ENCODE measurements at regions not wholly inside any gene's neighbourhood (a gene's known extent, or its start where the extent isn't known, plus 50 kb on each side); places are given as distances from the start of the nearest gene placed in this dataset.

- no peaks in the 10 kb centered on the region for H3K79me2 ChIP-seq (ENCODE audit: insufficient read depth, low read depth, low read length)
- no peak for DNase-seq (ENCODE audit: low spot score)
- BruUV-seq (replicated peaks): no TSS peak
- H3K4me1 ChIP-seq (ENCODE audit: insufficient read depth, low read length, poor library complexity, severe bottlenecking): no peaks in the 10 kb centered on the region
- H3K9me2 ChIP-seq (ENCODE audit: insufficient read depth, low read length): no peaks in the 10 kb centered on the region
- H2AFZ ChIP-seq (ENCODE audit: low read length): no peak overlapping the region
- no peaks in the 10 kb centered on the region for H4K20me1 ChIP-seq (ENCODE audit: insufficient read depth, low read length)
- no peaks in the 10 kb centered on the region for H3K9me3 ChIP-seq (ENCODE audit: low read length)
- CTCF ChIA-PET (ENCODE audit: unreplicated experiment): no interaction called here
- H3K27ac ChIP-seq (ENCODE audit: low read depth, low read length, poor library complexity, severe bottlenecking): no peak overlapping the region
- intact Hi-C loops (cut with micrococcal nuclease; ENCODE audit: unreplicated experiment): no loop called here
- H3K36me3 ChIP-seq (ENCODE audit: insufficient read depth, low read length): no peaks in the 10 kb centered on the region
- no peak overlapping the region for H3K4me2 ChIP-seq (ENCODE audit: low read length)
- H3K4me3 ChIP-seq (ENCODE audit: low read depth, low read length, poor library complexity, severe bottlenecking): no peak overlapping the region
- POLR2A ChIA-PET: no interaction called here
- TF ChIP-seq, protein P1, sequence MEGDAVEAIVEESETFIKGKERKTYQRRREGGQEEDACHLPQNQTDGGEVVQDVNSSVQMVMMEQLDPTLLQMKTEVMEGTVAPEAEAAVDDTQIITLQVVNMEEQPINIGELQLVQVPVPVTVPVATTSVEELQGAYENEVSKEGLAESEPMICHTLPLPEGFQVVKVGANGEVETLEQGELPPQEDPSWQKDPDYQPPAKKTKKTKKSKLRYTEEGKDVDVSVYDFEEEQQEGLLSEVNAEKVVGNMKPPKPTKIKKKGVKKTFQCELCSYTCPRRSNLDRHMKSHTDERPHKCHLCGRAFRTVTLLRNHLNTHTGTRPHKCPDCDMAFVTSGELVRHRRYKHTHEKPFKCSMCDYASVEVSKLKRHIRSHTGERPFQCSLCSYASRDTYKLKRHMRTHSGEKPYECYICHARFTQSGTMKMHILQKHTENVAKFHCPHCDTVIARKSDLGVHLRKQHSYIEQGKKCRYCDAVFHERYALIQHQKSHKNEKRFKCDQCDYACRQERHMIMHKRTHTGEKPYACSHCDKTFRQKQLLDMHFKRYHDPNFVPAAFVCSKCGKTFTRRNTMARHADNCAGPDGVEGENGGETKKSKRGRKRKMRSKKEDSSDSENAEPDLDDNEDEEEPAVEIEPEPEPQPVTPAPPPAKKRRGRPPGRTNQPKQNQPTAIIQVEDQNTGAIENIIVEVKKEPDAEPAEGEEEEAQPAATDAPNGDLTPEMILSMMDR (conservative IDR thresholded peaks at IDR 0.05; ENCODE audit: low read length): no peak
- TF ChIP-seq EZH2phosphoT487 (IDR thresholded peaks at IDR 0.05; ENCODE audit: borderline replicate concordance, low read depth, low read length): no peak
These were observed 54.9 kb upstream of the CASZ1 start for GRCh38 chr1:10851024-10852013.

GRCh38 chr1:10852018-10852417 lies 55.6 kb upstream of the CASZ1 start:
- BruUV-seq (replicated peaks): no TSS peak
- H2AFZ ChIP-seq (ENCODE audit: low read length): no peak overlapping the region
- POLR2A ChIA-PET: no interaction called here

More at GRCh38 chr1:10852018-10852417, 55.6 kb upstream of the CASZ1 start:
- Histone ChIP-seq H3K9me3 (ENCODE audit: low read length) (no peaks in the 10 kb centered on the region), H3K9me2 (ENCODE audit: insufficient read depth, low read length) (no peaks in the 10 kb centered on the region), H4K20me1 (ENCODE audit: insufficient read depth, low read length) (no peaks in the 10 kb centered on the region), H3K36me3 (ENCODE audit: insufficient read depth, low read length) (no peaks in the 10 kb centered on the region), H3K27ac (ENCODE audit: low read depth, low read length, poor library complexity, severe bottlenecking) (no peak overlapping the region), H3K4me2 (ENCODE audit: low read length) (no peak overlapping the region), H3K4me1 (ENCODE audit: insufficient read depth, low read length, poor library complexity, severe bottlenecking) (no peaks in the 10 kb centered on the region), H3K79me2 (ENCODE audit: insufficient read depth, low read depth, low read length) (no peaks in the 10 kb centered on the region), H3K4me3 (ENCODE audit: low read depth, low read length, poor library complexity, severe bottlenecking) (no peak overlapping the region)
- no peak for TF ChIP-seq EZH2phosphoT487 (IDR thresholded peaks at IDR 0.05; ENCODE audit: borderline replicate concordance, low read depth, low read length)
- TF ChIP-seq, protein P1 (conservative IDR thresholded peaks at IDR 0.05; ENCODE audit: low read length): no peak
- no peak for DNase-seq (ENCODE audit: low spot score)
- intact Hi-C loops (cut with micrococcal nuclease; ENCODE audit: unreplicated experiment): no loop called here
- CTCF ChIA-PET (ENCODE audit: unreplicated experiment): no interaction called here

All from OCI-LY7 (cell line).